Erythroblast (primary cell): ENCODE measurements at regions not wholly inside any gene's neighbourhood (a gene's known extent, or its start where the extent isn't known, plus 50 kb on each side); places are given as distances from the start of the nearest gene placed in this dataset.
A peak's percentile ranks its signal among the peaks of the same experiment; 100 is the strongest.

Experiments
- DNase-seq, 2 experiments: peaks; one replicate each; lab custom pipeline; 2025; lab: John Stamatoyannopoulos, UW
- GATA1 ChIP-seq: IDR thresholded peaks from 2 replicates; pipeline ENCODE4 v1.6.1; 2011; ENCODE audit warnings: low read depth, mild to moderate bottlenecking, control low read depth, low read length, moderate library complexity
- POLR2A ChIP-seq: IDR thresholded peaks from 2 replicates; pipeline ENCODE4 v1.6.1; 2011; ENCODE audit warnings: mild to moderate bottlenecking, low read length

DNA sequence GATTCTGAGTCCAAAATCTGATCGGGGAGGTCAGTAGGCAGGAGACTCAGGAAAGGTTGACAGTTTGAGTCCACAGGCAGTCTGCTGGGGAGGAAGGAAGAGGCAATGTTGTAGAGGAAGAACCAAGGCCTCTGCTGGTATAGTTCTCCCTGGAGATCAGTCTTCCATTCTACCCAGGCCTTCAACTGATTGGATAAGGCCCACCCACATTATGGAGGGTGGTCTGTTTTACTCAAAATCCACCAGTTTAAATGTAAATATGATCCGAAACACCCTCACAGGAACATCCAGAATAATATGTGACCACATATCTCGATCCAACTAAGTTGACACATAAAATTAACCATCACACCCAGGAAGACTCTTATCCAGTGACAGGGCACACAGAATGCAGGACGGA, 425.3 kb upstream of the ZMIZ1 start:
- TF ChIP-seq GATA1: no peak
- TF ChIP-seq POLR2A: no peak

GRCh38 chr10:78644550-78644949, 424.2 kb upstream of the ZMIZ1 start:
- TF ChIP-seq GATA1 (no peak), POLR2A (no peak)

More for the DNA sequence above, 425.3 kb upstream of the ZMIZ1 start:
- no peak for DNase-seq

GRCh38 chr10:78645169-78645686, 423.5 kb upstream of the ZMIZ1 start:
- TF ChIP-seq GATA1 (no peak), POLR2A (no peak)
- no peak for DNase-seq

More at GRCh38 chr10:78644550-78644949, 424.2 kb upstream of the ZMIZ1 start:
- no peak for DNase-seq

- TF ChIP-seq GATA1: no peak
- no peak for TF ChIP-seq POLR2A
- DNase-seq: no peak
These were observed 422.8 kb upstream of the ZMIZ1 start for GRCh38 chr10:78645975-78646374.

GRCh38 chr10:78648256-78648860, 420.4 kb upstream of the ZMIZ1 start:
- TF ChIP-seq GATA1 (no peak), POLR2A (no peak)
- DNase-seq: no peak

GRCh38 chr10:78649429-78649828, 419.3 kb upstream of the ZMIZ1 start:
- TF ChIP-seq GATA1: no peak
- TF ChIP-seq POLR2A: no peak
- no peak for DNase-seq

DNA sequence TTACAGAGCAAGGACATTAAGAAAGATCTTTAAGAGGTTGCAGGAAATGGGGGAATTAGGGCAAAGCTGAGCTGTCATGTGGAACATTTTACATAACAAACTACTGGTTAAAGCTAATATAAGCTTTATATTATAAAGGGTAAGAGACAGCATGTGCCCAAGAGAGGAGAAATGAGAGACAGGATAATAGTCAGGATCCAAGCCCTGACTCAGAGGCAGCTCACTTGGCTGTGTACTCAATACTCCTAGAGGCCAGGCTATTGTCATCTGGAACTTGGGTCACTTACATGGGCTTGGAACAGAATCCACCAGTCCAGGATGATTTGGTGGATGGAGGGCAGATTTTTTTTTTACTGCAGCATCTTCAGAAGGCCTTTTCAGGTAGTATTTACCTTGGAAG, 418.6 kb upstream of the ZMIZ1 start:
- no peak for TF ChIP-seq GATA1
- TF ChIP-seq POLR2A: no peak

DNA sequence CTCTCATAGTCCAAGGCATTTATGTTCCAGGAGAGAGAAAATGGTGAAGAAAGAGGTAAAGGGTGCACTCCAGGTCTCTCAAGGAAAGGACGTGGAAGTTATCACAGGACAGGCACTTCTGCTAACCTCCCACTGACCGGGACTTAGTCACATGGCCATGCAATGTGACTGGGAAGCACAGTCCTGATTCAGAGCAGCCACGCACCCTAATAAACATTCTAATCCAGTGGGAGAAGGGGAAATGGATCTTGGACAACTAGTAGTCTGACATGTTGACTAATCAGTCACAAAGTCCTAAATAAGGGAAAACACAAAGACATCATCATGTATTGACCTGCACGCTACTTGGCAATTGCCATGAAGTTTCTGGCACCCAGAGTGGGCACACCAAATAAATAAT, 417.5 kb upstream of the ZMIZ1 start:
- TF ChIP-seq POLR2A (no peak), GATA1 (no peak)
- DNase-seq: no peak

More for the DNA sequence above, 418.6 kb upstream of the ZMIZ1 start:
- no peak for DNase-seq

GRCh38 chr10:78653555-78653954, 415.2 kb upstream of the ZMIZ1 start:
- TF ChIP-seq POLR2A: no peak
- no peak for TF ChIP-seq GATA1
- DNase-seq: no peak

DNA sequence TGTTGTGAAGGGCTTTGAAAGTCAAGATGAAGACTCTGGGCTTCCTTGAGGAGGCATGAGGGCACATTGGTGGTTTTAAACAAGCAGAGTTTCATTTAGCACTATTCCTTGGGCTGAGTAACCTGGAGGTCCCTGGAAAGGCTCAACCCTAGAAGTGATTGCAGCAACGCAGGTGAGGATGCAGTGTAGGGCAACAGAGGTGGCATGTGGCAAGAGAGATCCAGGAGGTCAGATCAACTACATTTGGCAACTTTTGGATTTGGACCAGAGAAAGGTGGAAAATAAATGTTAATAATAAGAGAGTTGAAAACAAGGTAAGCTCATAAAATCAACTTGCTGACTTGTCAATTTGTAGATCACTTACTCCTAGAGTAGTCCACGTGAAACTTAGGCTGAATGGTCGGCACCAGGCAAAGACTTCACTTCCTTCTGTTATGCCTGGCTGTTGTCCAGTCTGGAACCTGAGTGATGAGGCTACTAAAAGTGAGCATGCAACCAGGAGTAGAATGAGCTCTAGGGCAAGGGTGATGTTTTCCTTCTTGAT, 414.6 kb upstream of the ZMIZ1 start:
- TF ChIP-seq POLR2A (no peak), GATA1 (no peak)
- no peak for DNase-seq

DNA sequence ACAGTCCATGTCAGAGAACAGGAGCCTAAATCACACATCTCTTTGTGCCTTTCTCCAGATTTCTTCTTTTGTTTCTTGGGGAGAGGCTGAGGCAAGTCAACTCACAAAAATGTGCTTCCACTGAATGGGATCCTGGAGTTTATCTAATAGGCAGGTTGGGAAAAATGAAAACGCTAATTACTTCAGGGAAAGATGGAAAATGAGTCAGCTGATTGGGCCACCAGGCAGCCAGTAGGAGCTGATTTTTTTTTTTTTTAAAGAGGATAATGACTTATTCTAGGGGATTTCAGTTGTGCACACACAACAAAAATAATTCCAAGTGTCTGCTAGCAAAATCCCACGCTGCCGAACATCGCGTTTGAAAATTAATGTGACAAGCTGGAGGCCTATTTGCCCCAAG, 412.8 kb upstream of the ZMIZ1 start:
- no peak for DNase-seq
- TF ChIP-seq GATA1 (no peak), POLR2A (no peak)

GRCh38 chr10:78656417-78657162, 412.2 kb upstream of the ZMIZ1 start:
- DNase-seq: no peak
- TF ChIP-seq GATA1 (no peak), POLR2A (no peak)

- TF ChIP-seq GATA1 (no peak), POLR2A (no peak)
- DNase-seq: peak; percentile 45 to 70
These were observed 411.5 kb upstream of the ZMIZ1 start for GRCh38 chr10:78657163-78657861.

DNA sequence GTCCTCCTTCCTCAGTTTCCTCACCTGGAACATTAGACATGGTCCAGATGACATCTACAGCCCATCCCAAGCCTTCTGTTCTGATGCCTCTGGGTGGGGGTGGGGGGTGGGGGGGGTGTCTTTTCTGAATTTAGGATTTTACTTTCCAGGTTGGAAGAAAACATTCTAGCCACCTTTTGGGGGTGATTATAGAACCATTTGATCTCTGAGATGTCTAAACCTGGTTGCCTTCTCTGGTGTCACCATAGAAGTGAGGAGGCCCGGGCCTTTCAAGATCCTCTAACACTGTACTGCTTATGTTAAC, 411.0 kb upstream of the ZMIZ1 start:
- no peak for TF ChIP-seq POLR2A
- no peak for TF ChIP-seq GATA1
- no peak for DNase-seq
